ENCODE measurements at regions not wholly inside any gene's neighbourhood (a gene's known extent, or its start where the extent isn't known, plus 50 kb on each side); places are given as distances from the start of the nearest gene placed in this dataset.

DNA sequence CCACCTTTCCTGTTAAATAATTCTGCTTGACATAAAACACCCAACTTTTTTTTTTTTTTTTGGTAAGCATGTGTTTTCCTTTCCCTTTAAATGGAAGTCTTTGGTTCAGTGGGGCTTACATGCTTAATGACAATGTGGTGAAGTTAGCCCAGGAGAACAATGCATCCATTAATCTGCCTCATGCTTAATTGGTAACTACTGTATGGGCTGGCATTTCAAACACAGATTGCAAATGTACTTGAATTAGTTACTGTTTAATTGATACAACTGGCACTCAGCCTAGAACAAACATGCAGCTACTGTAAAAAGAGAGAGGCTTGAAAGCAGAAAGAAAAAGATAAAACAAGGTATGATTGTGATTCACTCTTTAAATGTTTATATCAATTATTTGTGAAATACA lies 483.6 kb upstream of the NOX3 start:
- H3K4me3 ChIP-seq (replicated peaks; ENCODE audit: low read depth, low read length): no peak overlapping the region
- DNase-seq (ENCODE audit: extremely low read depth, low read depth): no peak
- TF ChIP-seq, protein P1, sequence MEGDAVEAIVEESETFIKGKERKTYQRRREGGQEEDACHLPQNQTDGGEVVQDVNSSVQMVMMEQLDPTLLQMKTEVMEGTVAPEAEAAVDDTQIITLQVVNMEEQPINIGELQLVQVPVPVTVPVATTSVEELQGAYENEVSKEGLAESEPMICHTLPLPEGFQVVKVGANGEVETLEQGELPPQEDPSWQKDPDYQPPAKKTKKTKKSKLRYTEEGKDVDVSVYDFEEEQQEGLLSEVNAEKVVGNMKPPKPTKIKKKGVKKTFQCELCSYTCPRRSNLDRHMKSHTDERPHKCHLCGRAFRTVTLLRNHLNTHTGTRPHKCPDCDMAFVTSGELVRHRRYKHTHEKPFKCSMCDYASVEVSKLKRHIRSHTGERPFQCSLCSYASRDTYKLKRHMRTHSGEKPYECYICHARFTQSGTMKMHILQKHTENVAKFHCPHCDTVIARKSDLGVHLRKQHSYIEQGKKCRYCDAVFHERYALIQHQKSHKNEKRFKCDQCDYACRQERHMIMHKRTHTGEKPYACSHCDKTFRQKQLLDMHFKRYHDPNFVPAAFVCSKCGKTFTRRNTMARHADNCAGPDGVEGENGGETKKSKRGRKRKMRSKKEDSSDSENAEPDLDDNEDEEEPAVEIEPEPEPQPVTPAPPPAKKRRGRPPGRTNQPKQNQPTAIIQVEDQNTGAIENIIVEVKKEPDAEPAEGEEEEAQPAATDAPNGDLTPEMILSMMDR (IDR thresholded peaks at IDR 0.05; ENCODE audit: low read depth, low read length, missing control alignments): no peak

DNA sequence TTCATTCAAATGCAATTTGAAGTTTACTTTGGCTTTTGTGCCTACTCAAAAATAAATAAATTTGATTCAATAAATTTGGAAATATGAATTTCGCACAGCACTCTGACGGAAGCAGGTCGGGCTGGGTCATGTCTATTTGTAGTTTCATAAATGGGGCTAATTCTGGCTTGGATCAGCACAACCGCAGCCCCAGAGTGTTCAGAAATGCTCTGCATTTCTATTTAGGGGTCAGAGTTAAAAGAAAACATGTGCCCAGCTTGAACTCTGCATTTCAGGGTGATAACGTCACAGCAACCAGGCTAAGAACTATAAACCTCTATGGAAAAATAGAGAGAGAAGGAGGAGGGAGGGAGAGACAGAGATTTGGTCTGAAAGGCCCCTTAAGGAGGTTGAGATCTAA lies 480.9 kb upstream of the NOX3 start:
- no peak overlapping the region for H3K4me3 ChIP-seq (replicated peaks; ENCODE audit: low read depth, low read length)
- TF ChIP-seq, protein P1 (IDR thresholded peaks at IDR 0.05; ENCODE audit: low read depth, low read length, missing control alignments): no peak
- peak; percentile 36 for DNase-seq (ENCODE audit: extremely low read depth, low read depth)

DNA sequence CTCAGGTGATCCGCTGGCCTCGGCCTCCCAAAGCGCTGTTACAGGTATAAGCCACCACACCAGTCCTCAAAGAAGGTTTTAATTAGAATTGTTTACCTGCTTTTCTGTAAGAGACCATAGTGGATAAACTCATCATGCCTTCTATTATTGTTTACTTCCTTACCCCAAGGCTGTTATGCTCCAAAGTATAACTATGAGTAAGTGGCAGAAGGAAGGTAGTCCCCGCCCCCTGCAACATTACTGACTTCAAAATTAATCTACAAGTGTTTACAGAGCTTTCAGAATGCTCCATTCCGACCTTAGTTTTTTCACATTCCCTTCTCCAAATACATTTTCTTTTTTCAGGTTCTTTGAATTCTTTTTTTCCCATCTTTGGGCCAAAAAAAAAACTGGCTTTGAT lies 480.5 kb upstream of the NOX3 start:
- TF ChIP-seq, protein P1 (IDR thresholded peaks at IDR 0.05; ENCODE audit: low read depth, low read length, missing control alignments): no peak
- no peak overlapping the region for H3K4me3 ChIP-seq (replicated peaks; ENCODE audit: low read depth, low read length)
- no peak for DNase-seq (ENCODE audit: extremely low read depth, low read depth)

DNA sequence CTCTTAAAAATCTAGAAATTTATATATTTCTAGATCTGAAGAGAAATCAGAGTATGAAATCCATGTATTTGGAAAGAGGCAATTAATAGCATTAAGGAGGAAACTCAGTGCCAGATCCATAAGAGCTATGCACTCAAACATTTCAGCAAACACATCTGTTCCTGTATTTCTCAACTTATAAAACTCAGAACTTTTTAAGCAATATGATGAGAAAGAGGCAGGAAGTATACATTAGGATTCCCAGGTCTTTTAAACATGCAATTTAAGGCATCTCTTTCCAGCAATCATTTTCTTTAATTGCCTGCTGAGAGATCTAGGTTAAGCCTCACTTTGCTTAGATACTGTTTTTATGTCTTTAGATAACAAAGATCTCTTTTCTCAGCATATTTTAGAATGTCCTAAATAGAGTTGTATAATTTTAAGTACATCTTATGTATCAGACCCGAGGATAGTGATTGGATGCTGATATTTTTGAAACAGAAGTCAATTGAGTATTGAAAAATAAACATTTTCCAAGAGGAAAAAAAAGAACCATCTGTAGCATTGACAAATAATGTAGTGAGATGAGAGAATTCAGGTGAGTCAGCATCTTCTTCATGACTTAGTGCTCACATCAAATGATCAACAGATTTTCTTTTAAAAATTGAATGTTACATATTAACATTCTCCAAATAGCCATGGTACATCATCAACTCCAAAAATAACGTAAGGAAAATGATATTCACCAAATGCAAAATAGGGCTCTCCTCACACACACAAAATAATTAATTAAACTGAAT lies 461.4 kb upstream of the NOX3 start:
- TF ChIP-seq, protein P1 (IDR thresholded peaks at IDR 0.05; ENCODE audit: low read depth, low read length, missing control alignments): no peak
- no peak for DNase-seq (ENCODE audit: extremely low read depth, low read depth)
- H3K4me3 ChIP-seq (replicated peaks; ENCODE audit: low read depth, low read length): no peak overlapping the region

DNA sequence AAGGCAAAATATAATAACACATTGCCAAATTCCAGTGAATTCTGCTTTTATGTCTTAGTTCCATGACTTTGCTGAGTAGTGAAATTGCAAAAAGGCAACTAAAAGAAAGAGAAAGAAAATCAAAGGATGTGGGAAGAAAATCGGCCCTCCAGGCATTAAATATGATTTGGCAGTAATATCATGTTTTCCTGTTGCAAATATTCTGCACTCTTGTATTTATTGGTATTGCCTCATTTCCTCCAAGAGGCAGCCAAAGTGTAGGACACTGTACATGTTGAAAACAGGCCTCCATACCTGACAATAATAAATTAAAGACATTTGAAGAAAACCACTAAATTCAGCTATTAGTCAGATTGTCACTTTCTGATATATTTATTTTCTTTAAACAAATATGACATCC lies 460.0 kb upstream of the NOX3 start:
- TF ChIP-seq, protein P1 (IDR thresholded peaks at IDR 0.05; ENCODE audit: low read depth, low read length, missing control alignments): no peak
- no peak overlapping the region for H3K4me3 ChIP-seq (replicated peaks; ENCODE audit: low read depth, low read length)
- DNase-seq (ENCODE audit: extremely low read depth, low read depth): no peak

DNA sequence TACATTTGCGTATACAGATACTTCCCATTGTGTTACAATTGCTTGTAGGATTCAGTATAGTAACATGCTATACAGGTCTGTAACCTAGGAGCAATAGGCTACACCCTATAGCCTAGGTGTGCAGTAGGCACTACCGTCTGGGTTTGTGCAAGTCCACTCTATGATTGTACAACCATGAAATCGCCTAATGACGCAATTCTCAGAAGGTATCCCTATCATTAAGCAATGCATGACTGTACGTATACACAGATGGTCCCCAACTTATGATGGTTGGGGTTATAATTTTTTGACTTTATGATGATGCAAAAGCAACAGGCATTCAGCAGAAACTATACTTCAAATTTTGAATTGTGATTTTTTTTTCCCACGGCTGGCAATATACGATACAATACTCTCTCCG lies 458.2 kb upstream of the NOX3 start:
- no peak overlapping the region for H3K4me3 ChIP-seq (replicated peaks; ENCODE audit: low read depth, low read length)
- TF ChIP-seq, protein P1 (IDR thresholded peaks at IDR 0.05; ENCODE audit: low read depth, low read length, missing control alignments): no peak
- DNase-seq (ENCODE audit: extremely low read depth, low read depth): no peak

DNA sequence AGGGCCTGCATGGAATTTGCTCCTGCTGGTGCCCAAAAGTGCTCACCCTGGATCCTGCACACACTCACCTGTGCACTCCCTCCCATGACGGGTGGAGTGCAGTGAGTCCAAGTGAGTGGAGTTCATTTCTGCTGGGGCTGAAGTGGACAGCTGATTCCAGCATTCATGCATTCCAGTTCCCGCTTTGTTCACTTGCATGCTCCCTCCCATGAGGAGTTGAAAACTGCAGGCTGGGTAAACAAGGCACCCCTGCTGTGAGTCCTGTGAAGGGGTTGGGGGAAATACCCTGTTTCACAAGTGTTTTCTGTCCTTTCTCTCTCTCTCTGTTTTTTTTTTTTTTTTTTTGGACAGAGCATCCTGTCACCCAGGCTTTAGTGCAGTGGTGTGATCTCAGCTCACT lies 454.1 kb upstream of the NOX3 start:
- no peak for DNase-seq (ENCODE audit: extremely low read depth, low read depth)
- H3K4me3 ChIP-seq (replicated peaks; ENCODE audit: low read depth, low read length): no peak overlapping the region
- TF ChIP-seq, protein P1 (IDR thresholded peaks at IDR 0.05; ENCODE audit: low read depth, low read length, missing control alignments): no peak
